ENCODE measurements at regions not wholly inside any gene's neighbourhood (a gene's known extent, or its start where the extent isn't known, plus 50 kb on each side); places are given as distances from the start of the nearest gene placed in this dataset.

- TF ChIP-seq CTCF (IDR thresholded peaks at IDR 0.05) = no peak
- no peak for TF ChIP-seq POLR2A (IDR thresholded peaks at IDR 0.05)
These were observed 67.0 kb upstream of the CNTNAP4 start for GRCh38 chr16:76210157-76210556.
